Effector memory CD8-positive, alpha-beta T cell (primary cell): ENCODE measurements at regions not wholly inside any gene's neighbourhood (a gene's known extent, or its start where the extent isn't known, plus 50 kb on each side); places are given as distances from the start of the nearest gene placed in this dataset.
"Not testable (repeated sequence)": the region's sequence is repeated elsewhere in the genome, so short reads cannot be mapped to it uniquely, and the experiment has no call there.

ENCODE experiments used
- ATAC-seq: fragments of 150-1000 bp; cut with Tn5 transposase; replicated peaks from 2 replicates; pipeline ENCODE4 v1.10.0; 2021; ENCODE audit warnings: mild to moderate bottlenecking, moderate library complexity
- DNase-seq, 3 experiments: peaks; one replicate each; pipeline ENCODE4 v3.0.0; 2021
- H3K27ac Mint-ChIP-seq, 2 donors: one replicate each; pipeline ENCODE4 v1.8.0; 2022; ENCODE audit warnings: mild to moderate bottlenecking in 2 of 2, mixed read lengths in 2 of 2, moderate library complexity in 2 of 2
- H3K27me3 Mint-ChIP-seq, 2 donors: one replicate each; pipeline ENCODE4 v1.8.0; 2022; ENCODE audit warnings: mixed read lengths in 2 of 2
- H3K36me3 Mint-ChIP-seq: one replicate; pipeline ENCODE4 v1.8.0; 2022; ENCODE audit warnings: mild to moderate bottlenecking, moderate library complexity, mixed read lengths; ENCODE audit not compliant: insufficient read depth
- H3K4me1 Mint-ChIP-seq, 2 donors: one replicate each; pipeline ENCODE4 v1.8.0; 2022; ENCODE audit warnings: low read depth in 2 of 2, mixed read lengths in 2 of 2
- H3K4me3 Mint-ChIP-seq, 2 donors: one replicate each; pipeline ENCODE4 v1.8.0; 2022; ENCODE audit warnings: mild to moderate bottlenecking in 2 of 2, mixed read lengths in 2 of 2, moderate library complexity in 2 of 2
- H3K9me3 Mint-ChIP-seq, 2 donors: one replicate each; pipeline ENCODE4 v1.8.0; 2022; ENCODE audit warnings: mixed read lengths in 2 of 2

DNA sequence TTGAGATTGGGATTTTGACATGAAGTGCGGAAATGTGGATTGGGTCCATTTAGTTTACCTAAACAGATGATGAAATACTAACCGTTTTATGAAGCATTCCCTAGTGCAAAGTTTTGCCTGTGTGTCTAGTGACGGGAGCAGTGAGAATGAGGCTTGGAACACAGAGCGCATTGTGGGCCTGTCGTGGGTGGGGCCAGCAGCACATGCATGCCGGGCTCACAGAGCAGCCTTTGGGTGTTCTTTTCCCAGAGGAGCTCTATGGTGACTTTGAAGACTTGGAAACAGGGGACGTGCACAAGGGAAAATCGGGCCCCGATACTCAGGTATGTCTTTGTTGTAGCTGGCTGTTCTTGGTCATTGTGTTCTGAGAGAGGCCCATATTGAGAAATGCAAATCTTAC is 388.1 kb downstream of the GOLGA6L6 start:
- DNase-seq, ATAC-seq, H3K27me3 Mint-ChIP-seq, H3K9me3 Mint-ChIP-seq, H3K4me1 Mint-ChIP-seq, H3K36me3 Mint-ChIP-seq, H3K27ac Mint-ChIP-seq, H3K4me3 Mint-ChIP-seq: not testable (repeated sequence)

DNA sequence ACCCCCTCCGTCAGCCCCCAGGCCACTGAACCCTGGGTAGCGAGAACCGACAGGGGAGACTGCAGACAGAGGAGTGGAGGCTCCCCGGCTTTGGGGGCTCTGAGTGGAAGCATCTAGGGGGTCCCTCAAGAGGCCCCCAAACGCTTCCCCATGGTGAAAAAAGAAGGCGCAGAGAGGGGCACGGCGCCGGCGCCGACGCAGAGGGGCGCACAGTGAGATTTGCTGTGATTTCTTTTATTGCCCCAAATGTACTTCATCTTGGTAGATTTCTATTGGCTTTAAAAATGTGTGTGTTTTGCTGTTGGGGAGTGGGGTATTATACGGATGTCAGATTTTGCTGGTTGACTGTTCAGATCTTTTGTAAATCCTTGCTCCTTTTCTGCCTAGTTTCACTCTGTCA is 392.9 kb downstream of the GOLGA6L6 start:
- not testable (repeated sequence) for H3K36me3 Mint-ChIP-seq, H3K4me3 Mint-ChIP-seq, DNase-seq, H3K27me3 Mint-ChIP-seq, H3K4me1 Mint-ChIP-seq, H3K9me3 Mint-ChIP-seq, ATAC-seq, H3K27ac Mint-ChIP-seq

- not testable (repeated sequence) for H3K27me3 Mint-ChIP-seq
Observed at GRCh38 chr15:20148008-20148407, 393.6 kb downstream of the GOLGA6L6 start.

DNA sequence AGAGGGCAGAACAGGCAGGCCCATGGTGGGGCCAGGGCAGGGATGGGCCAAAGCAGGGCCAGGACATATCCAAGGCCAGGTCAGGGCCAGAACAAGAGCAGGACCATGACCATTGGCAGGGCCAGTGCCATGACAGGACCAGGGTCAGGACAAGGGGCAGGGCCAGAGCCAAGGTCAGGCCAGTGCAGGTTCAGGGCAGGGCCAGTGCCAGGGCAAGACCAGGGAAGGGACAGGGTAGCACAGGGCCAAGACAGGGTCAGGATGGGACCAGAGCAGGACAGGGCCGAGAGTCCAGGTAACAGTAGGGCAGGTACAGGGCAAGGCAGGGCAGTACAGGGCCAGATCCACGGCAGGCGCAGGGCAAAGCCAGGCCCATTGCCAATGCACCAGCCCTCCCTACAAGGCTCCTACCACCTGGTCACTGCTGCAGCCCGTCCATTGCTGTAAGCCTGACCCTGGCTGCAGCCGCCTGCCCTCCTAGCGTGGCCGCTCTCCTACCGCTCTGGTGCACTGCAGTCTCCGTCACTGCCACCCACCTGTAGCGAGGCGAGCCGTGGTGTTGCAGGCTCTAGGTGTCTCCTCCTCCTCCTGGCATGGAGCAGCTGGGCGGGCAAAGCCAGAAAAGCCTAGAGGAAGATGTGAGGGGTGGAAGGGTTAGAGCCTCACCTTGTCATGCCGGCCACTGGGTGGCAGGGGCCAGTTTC is 397.1 kb downstream of the GOLGA6L6 start:
- not testable (repeated sequence) for H3K4me3 Mint-ChIP-seq, H3K4me1 Mint-ChIP-seq, ATAC-seq, DNase-seq, H3K27ac Mint-ChIP-seq, H3K36me3 Mint-ChIP-seq, H3K9me3 Mint-ChIP-seq, H3K27me3 Mint-ChIP-seq

More at GRCh38 chr15:20148008-20148407, 393.6 kb downstream of the GOLGA6L6 start:
- not testable (repeated sequence) for H3K4me3 Mint-ChIP-seq, H3K36me3 Mint-ChIP-seq, H3K4me1 Mint-ChIP-seq, H3K27ac Mint-ChIP-seq, DNase-seq, H3K9me3 Mint-ChIP-seq, ATAC-seq

GRCh38 chr15:20142906-20143305 is 398.7 kb downstream of the GOLGA6L6 start:
- H3K36me3 Mint-ChIP-seq, ATAC-seq, H3K4me3 Mint-ChIP-seq, H3K27ac Mint-ChIP-seq, H3K4me1 Mint-ChIP-seq, DNase-seq, H3K9me3 Mint-ChIP-seq, H3K27me3 Mint-ChIP-seq: not testable (repeated sequence)

DNA sequence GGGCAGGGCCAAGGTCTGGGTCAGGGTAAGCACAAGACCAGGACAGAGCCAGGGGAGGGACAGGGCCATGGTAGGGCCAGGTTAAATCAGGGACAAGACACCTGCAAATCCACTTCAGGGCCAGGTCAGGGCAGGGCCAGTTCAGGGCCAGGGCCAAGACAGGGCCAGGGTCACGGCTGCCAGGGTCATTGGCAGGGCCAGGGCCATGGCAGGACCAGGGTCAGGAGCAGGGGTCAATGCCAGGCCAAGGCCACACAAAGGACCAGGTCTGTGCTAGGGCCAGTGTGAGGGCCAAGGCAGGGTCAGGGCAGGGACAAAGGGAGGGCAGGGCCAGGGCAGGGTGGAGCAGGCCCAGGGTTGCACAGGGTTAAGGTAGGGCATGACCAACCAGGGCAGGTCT is 399.2 kb downstream of the GOLGA6L6 start:
- DNase-seq, H3K36me3 Mint-ChIP-seq, H3K9me3 Mint-ChIP-seq, H3K27me3 Mint-ChIP-seq, H3K4me3 Mint-ChIP-seq, H3K27ac Mint-ChIP-seq, ATAC-seq, H3K4me1 Mint-ChIP-seq: not testable (repeated sequence)

GRCh38 chr15:20124668-20125067 is 416.9 kb downstream of the GOLGA6L6 start:
- not testable (repeated sequence) for ATAC-seq, H3K36me3 Mint-ChIP-seq, H3K9me3 Mint-ChIP-seq, DNase-seq, H3K4me3 Mint-ChIP-seq, H3K4me1 Mint-ChIP-seq, H3K27me3 Mint-ChIP-seq, H3K27ac Mint-ChIP-seq

DNA sequence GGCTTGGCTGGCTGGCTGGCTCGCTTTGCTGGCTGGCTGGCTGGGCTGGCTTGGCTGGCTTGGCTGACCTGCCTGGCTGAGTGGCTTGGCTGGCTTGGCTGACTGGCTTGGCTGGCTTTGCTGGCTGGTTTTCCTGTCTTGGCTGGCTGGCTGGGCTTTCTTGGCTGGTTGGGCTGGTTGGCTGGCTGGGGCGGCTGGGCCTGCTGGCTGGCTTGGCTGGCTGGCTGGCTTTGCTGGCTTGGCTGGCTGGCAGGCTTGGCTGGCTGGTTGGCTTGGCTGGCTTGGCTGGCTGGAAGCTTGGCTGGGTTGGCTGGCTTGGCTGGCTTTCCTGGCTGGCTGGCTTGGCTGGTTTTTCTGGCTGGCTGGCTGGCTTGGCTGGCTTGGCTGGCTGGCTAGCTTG is 435.6 kb downstream of the GOLGA6L6 start:
- Mint-ChIP-seq H3K4me3 (no peak overlapping the region), H3K4me1 (no peaks in the 10 kb centered on the region), H3K36me3 (no peaks in the 10 kb centered on the region), H3K27me3 (no peaks in the 10 kb centered on the region), H3K27ac (no peak overlapping the region), H3K9me3 (no peaks in the 10 kb centered on the region)
- DNase-seq (no peak), ATAC-seq (no peak)

DNA sequence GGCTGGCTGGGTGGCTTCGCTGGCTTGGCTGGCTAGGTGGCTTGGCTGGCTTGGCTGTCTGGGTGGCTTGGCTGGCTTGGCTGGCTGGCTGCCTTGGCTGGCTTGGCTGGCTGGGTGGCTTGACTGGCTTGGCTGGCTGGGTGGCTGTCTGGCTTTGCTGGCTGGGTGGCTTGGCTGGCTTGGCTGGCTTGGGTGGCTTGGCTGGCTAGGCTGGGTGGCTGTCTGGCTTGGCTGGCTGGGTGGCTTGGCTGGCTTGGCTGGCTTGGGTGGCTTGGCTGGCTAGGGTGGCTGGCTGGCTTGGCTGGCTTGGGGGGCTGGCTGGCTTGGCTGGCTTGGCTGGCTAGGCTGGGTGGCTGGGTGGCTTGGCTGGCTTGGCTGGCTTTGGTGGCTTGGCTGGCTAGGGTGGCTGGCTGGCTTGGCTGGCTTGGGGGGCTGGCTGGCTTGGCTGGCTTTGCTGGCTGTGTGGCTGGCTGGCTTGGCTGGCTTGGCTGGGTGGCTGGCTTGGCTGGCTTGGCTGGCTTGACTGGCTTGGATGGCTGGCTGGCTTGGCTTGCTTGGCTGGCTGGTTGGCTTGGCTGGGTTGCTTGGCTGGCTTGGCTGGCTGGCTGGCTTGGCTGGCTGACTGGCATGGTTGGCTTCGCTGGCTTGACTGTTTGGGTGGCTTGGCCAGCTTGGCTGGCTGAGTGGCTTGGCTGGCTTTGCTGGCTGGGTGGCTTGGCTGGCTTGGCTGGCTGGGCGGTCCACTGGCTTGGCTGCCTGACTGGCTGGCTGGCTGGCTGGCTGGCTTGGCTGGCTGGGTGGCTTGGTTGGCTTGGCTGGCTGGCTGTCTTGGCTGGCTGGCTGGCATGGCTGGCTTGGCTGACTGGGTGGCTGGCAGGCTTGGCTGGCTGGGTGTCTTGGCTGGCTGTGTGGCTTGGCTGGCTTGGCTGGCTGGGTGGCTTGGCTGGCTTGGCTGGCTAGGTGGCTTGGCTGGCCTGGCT is 436.3 kb downstream of the GOLGA6L6 start:
- not testable (repeated sequence) for H3K27ac Mint-ChIP-seq, H3K4me1 Mint-ChIP-seq, H3K4me3 Mint-ChIP-seq, ATAC-seq, H3K27me3 Mint-ChIP-seq, H3K36me3 Mint-ChIP-seq, DNase-seq, H3K9me3 Mint-ChIP-seq

- H3K27ac Mint-ChIP-seq, H3K4me3 Mint-ChIP-seq, H3K4me1 Mint-ChIP-seq, H3K36me3 Mint-ChIP-seq, ATAC-seq, DNase-seq, H3K27me3 Mint-ChIP-seq, H3K9me3 Mint-ChIP-seq: not testable (repeated sequence)
Observed at GRCh38 chr15:20104551-20104950, 437.0 kb downstream of the GOLGA6L6 start.

DNA sequence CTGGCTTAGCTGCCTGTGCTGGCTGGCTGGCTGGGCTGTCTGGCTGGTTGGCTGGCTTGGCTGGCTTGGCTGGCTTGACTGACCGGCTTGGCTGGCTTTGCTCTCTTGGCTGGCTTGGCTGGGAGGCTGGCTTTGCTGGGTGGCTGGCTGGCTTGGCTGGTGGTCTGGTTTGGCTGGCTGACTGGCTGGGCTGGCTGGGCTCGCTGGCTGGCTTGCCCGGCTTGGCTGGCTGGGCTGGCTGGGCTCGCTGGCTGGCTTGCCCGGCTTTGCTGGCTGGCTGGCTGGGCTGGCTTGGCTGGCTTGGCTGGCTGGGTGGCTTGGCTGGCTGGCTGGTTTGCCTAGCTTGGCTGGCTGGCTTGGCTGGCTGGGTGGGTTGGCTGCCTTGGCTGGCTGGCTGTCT is 438.7 kb downstream of the GOLGA6L6 start:
- not testable (repeated sequence) for H3K4me1 Mint-ChIP-seq, H3K9me3 Mint-ChIP-seq, H3K36me3 Mint-ChIP-seq, ATAC-seq, H3K4me3 Mint-ChIP-seq, H3K27me3 Mint-ChIP-seq, H3K27ac Mint-ChIP-seq
- DNase-seq, result peak in 1 of 3 experiments; percentile 18

DNA sequence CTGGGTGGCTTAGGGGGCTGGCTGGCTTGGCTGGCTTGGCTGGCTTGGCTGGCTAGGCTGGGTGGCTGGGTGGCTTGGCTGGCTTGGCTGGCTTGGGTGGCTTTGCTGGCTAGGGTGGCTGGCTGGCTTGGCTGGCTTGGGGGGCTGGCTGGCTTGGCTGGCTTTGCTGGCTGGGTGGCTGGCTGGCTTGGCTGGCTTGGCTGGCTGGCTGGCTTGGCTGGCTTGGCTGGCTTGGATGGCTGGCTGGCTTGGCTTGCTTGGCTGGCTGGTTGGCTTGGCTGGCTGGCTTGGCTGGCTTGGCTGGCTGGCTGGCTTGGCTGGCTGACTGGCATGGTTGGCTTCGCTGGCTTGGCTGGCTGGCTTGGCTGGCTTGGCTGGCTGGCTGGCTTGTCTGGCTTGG is 439.4 kb downstream of the GOLGA6L6 start:
- H3K4me1 Mint-ChIP-seq, ATAC-seq, H3K27me3 Mint-ChIP-seq, H3K9me3 Mint-ChIP-seq, H3K27ac Mint-ChIP-seq, H3K36me3 Mint-ChIP-seq, H3K4me3 Mint-ChIP-seq: not testable (repeated sequence)
- peak in 1 of 3 experiments; percentile 3 for DNase-seq

DNA sequence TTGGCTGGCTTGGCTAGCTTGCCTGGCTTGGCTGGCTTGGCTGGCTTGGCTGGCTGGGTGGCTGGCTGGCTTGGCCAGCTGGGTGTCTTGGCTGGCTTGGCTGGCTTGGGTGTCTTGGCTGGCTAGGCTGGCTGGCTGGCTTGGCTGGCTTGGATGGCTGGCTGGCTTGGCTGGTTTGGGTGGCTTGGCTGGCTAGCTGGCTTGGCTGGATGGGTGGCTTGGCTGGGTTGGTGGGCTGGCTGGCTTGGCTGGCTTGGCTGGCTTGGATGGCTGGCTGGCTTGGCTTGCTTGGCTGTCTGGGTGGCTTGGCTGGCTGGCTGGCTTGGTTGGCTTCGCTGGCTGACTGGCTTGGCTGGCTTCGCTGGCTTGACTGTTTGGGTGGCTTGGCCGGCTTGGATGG is 440.3 kb downstream of the GOLGA6L6 start:
- ATAC-seq, result not testable (repeated sequence)

More for the DNA sequence above, 440.3 kb downstream of the GOLGA6L6 start:
- H3K4me3 Mint-ChIP-seq, H3K9me3 Mint-ChIP-seq, H3K4me1 Mint-ChIP-seq, DNase-seq, H3K36me3 Mint-ChIP-seq, H3K27ac Mint-ChIP-seq, H3K27me3 Mint-ChIP-seq: not testable (repeated sequence)
